ENCODE measurements at regions not wholly inside any gene's neighbourhood (a gene's known extent, or its start where the extent isn't known, plus 50 kb on each side); places are given as distances from the start of the nearest gene placed in this dataset.

- Histone ChIP-seq H3K27ac (no peak overlapping the region), H3K9me3 (no peaks in the 10 kb centered on the region), H3K27me3 (no peaks in the 10 kb centered on the region), H3K4me3 (no peak overlapping the region), H3K36me3 (no peaks in the 10 kb centered on the region), H3K4me1 (no peaks in the 10 kb centered on the region)
- intact Hi-C loops (cut with DNase I), result no loop called here
- no peak for DNase-seq (ENCODE audit: extremely low spot score in 2 of 2)
- TF ChIP-seq CTCF (IDR thresholded peaks at IDR 0.05), result no peak
- no peak for TF ChIP-seq POLR2AphosphoS5 (IDR thresholded peaks at IDR 0.05; ENCODE audit: insufficient read depth in 1 of 2, low read depth in 1 of 2)
- no peak for TF ChIP-seq POLR2A (IDR thresholded peaks at IDR 0.05)
Observed at GRCh38 chr2:19651466-19651865, 250.3 kb downstream of the TTC32 start.

DNA sequence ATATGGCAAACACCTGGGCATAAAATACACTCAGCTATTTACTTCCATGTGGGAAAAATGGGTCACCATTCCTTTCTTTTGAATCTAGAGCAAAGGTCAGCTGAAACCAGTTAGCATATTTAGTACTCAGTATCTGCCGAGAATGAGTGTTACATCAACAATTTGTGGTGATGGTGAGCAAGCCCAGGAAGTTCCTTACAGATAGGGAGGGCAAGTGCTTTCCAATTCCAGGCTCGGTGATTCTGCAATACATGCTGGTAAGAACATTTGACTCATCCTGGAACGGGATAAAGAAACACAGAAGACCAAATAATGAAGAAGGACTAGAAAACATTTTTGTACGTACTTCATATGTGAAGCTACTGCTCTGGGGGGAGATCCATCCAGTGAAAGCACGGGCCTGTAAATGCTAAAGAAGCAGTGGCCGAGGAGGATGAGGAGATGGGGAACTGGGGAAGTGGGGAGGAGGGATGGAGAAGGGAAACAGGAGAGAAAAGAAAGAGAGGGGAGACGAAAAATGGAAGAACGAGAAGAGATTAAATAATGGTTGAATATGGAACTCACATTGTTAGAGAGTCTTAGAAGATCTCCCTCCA, 251.9 kb downstream of the TTC32 start:
- Histone ChIP-seq H3K27me3 (no peaks in the 10 kb centered on the region), H3K27ac (no peak overlapping the region), H3K36me3 (no peaks in the 10 kb centered on the region), H3K4me3 (no peak overlapping the region), H3K9me3 (no peaks in the 10 kb centered on the region), H3K4me1 (no peaks in the 10 kb centered on the region)
- TF ChIP-seq POLR2AphosphoS5 (IDR thresholded peaks at IDR 0.05; ENCODE audit: insufficient read depth in 1 of 2, low read depth in 1 of 2) (no peak), CTCF (IDR thresholded peaks at IDR 0.05) (no peak), POLR2A (IDR thresholded peaks at IDR 0.05) (no peak)
- no peak for DNase-seq (ENCODE audit: extremely low spot score in 2 of 2)
- intact Hi-C loops (cut with DNase I), result no loop called here

- DNase-seq (ENCODE audit: extremely low spot score in 2 of 2), result no peak
- Histone ChIP-seq H3K9me3 (no peaks in the 10 kb centered on the region), H3K4me3 (no peak overlapping the region), H3K27ac (no peak overlapping the region), H3K4me1 (no peaks in the 10 kb centered on the region), H3K36me3 (no peaks in the 10 kb centered on the region), H3K27me3 (no peaks in the 10 kb centered on the region)
- no peak for TF ChIP-seq POLR2AphosphoS5 (IDR thresholded peaks at IDR 0.05; ENCODE audit: insufficient read depth in 1 of 2, low read depth in 1 of 2)
- no peak for TF ChIP-seq CTCF (IDR thresholded peaks at IDR 0.05)
- TF ChIP-seq POLR2A (IDR thresholded peaks at IDR 0.05), result no peak
- intact Hi-C loops (cut with DNase I), result no loop called here
Observed at GRCh38 chr2:19649142-19649541, 252.6 kb downstream of the TTC32 start.

- Histone ChIP-seq H3K4me1 (no peaks in the 10 kb centered on the region), H3K4me3 (no peak overlapping the region), H3K36me3 (no peaks in the 10 kb centered on the region), H3K27me3 (no peaks in the 10 kb centered on the region), H3K9me3 (no peaks in the 10 kb centered on the region), H3K27ac (no peak overlapping the region)
- no peak for DNase-seq (ENCODE audit: extremely low spot score in 2 of 2)
- intact Hi-C loops (cut with DNase I), result no loop called here
- TF ChIP-seq POLR2A (IDR thresholded peaks at IDR 0.05) (no peak), POLR2AphosphoS5 (IDR thresholded peaks at IDR 0.05; ENCODE audit: insufficient read depth in 1 of 2, low read depth in 1 of 2) (no peak), CTCF (IDR thresholded peaks at IDR 0.05) (no peak)
Observed at GRCh38 chr2:19648583-19648982, 253.2 kb downstream of the TTC32 start.

- DNase-seq (ENCODE audit: extremely low spot score in 2 of 2), result no peak
- H3K27ac ChIP-seq, result no peak overlapping the region
- H3K4me1 ChIP-seq, result no peaks in the 10 kb centered on the region
- no peak for TF ChIP-seq POLR2AphosphoS5 (IDR thresholded peaks at IDR 0.05; ENCODE audit: insufficient read depth in 1 of 2, low read depth in 1 of 2)
- no peak for TF ChIP-seq CTCF (IDR thresholded peaks at IDR 0.05)
- no peak for TF ChIP-seq POLR2A (IDR thresholded peaks at IDR 0.05)
- intact Hi-C loops (cut with DNase I), result no loop called here
- H3K4me3 ChIP-seq, result no peak overlapping the region
- H3K9me3 ChIP-seq, result no peaks in the 10 kb centered on the region
- no peaks in the 10 kb centered on the region for H3K36me3 ChIP-seq
- no peaks in the 10 kb centered on the region for H3K27me3 ChIP-seq
Observed at GRCh38 chr2:19646987-19647386, 254.8 kb downstream of the TTC32 start.

Measured in vagina (tissue), 2 donors.